NCI-H2081 (cell line): ENCODE measurements at regions not wholly inside any gene's neighbourhood (a gene's known extent, or its start where the extent isn't known, plus 50 kb on each side); places are given as distances from the start of the nearest gene placed in this dataset.
A peak's percentile ranks its signal among the peaks of the same experiment; 100 is the strongest.

ENCODE experiments used
- DNase-seq, 2 experiments: peaks; one replicate each; lab custom pipeline; 2025; lab: John Stamatoyannopoulos, UW

- DNase-seq = no peak
Observed at GRCh38 chr18:46378126-46378863, 274.1 kb downstream of the HAUS1 start.

DNA sequence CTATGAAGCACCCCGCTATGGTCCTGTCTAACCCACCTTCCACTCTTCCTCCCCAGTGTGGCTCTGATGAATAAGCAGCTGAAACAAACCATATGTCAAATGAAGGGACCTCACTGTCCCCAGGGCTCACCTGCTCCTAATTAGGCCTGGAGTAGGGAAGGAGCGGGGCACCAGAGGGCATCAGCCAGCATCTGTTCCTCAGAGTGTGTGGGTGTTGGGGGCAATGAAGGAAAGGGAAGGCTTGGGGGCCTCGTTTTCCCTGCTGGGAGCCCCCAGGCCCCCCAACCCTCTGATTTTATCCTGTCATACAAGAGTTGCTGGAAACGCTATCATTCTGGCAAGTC is 274.7 kb downstream of the HAUS1 start:
- DNase-seq = no peak

GRCh38 chr18:46379323-46379950 is 275.3 kb downstream of the HAUS1 start:
- no peak for DNase-seq

- no peak for DNase-seq
Observed at GRCh38 chr18:46385124-46385523, 271.9 kb downstream of the LOXHD1 start.

- DNase-seq = no peak
Observed at GRCh38 chr18:46386788-46387187, 270.2 kb downstream of the LOXHD1 start.

- no peak for DNase-seq
Observed at GRCh38 chr18:46387441-46388131, 269.4 kb downstream of the LOXHD1 start.

DNA sequence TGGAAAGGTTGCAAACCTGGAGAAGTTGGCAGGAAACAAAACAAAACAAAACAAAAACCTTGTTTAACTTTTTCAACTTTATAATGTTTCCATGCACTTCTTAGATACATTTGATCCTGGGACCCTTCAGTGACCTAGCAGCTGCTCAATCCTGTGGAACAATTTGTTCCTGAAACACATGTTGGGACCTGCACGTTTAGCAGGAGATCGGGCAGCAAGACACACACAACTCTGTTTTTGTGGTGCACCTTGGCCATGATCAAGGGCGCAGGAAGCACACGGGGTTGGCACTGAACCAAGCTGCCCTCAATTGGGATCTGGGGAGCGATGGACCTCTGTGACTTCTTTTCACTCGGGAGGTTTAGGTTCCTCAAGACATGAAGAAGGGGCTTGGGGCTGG is 268.7 kb downstream of the LOXHD1 start:
- no peak for DNase-seq

GRCh38 chr18:46392576-46392975 is 264.4 kb downstream of the LOXHD1 start:
- no peak for DNase-seq

DNA sequence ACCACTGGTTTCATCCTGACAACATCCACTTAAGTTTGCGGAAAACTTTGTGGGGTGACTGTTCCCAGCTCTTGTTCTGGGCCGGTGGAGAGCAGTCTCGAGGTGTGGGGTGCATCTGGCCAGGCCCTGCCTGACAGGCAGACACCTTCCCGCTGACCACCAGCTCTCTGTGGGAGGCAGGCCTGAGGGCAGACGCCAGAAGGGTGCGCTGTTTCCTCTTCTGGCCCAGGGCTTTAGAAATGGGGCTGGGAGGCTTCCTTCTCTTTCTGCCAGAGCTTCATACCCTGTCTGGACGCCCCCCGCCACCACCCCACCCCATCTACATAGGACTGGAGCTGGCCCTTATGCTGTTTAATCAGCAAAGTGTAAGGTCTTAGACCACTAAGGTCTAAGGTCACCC is 263.8 kb downstream of the LOXHD1 start:
- DNase-seq = no peak

DNA sequence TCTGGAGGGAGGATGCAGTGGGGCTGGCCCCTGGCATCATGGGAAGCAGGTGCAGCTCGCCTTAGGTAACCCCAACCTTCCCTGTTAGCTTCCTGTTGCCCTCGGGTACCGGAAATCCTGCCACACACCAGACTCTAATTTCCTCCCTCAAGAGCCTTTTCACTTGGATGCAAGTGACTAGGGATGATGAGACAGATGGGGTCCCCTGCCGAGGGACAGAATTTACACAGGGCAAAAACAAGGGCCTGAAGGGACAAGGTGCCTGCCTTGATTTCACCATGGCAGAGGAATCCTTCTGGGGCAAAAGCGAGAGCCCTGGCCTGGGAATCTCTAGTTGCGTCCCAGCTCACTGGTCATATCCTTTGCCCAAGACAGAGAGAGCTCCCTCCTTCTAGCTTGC is 263.1 kb downstream of the LOXHD1 start:
- no peak for DNase-seq

- DNase-seq = no peak
Observed at GRCh38 chr18:46395795-46396194, 261.2 kb downstream of the LOXHD1 start.

GRCh38 chr18:46397174-46397573 is 259.8 kb downstream of the LOXHD1 start:
- DNase-seq = no peak

DNA sequence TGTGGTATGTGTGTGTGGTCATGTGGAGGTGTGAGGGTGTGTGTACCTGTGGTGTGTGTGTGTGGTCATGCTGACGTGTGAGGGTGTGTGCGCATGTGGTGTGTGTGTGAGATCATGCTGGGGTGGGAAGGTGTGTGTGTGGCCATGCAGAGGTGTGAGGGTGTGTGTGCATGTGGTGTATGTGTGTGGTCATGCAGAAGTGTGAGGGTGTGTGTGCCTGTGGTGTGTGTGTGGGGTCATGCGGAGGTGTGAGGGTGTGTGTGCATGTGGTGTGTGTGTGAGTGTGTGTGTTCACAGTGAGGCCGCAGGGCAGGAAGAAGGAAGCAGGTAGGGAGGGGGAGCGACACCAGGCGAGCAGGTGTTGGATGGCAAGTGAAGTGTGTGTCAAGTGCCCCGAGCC is 259.0 kb downstream of the LOXHD1 start:
- no peak for DNase-seq

- DNase-seq = no peak
Observed at GRCh38 chr18:46398625-46399024, 258.4 kb downstream of the LOXHD1 start.

- DNase-seq = no peak
Observed at GRCh38 chr18:46399303-46399702, 257.7 kb downstream of the LOXHD1 start.

GRCh38 chr18:46400449-46400848 is 256.6 kb downstream of the LOXHD1 start:
- DNase-seq = no peak

DNA sequence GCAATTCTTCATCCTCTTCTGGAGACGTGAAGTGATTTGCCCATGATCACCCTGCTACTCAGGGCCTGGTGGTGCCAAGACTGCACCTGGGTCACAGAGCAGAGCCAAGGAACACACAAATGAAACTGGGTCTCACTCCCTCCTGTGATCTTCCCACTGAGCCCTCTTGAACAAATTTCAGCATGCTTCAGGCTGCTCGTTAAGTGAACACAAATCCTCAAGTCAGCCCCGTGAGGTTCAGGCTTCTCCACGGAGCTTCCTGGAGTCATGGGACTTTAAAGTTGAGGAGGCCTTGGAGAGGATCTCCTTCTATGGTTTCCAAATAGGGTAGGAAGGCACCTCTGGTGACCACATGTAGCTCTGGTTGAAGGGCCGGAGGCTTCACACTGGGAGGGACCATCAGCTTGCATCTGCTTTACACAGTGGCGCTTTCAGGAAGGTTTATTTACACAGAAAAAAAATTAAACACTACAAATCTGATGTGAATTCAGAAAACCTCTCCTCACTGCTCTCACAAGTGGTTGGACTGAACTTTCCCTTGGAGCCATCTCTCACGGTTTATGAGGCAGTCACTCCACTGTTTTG is 255.4 kb downstream of the LOXHD1 start:
- no peak for DNase-seq

GRCh38 chr18:46402396-46402795 is 254.6 kb downstream of the LOXHD1 start:
- DNase-seq = no peak

GRCh38 chr18:46402945-46403344 is 254.1 kb downstream of the LOXHD1 start:
- no peak for DNase-seq

- no peak for DNase-seq
Observed at GRCh38 chr18:46405832-46406538, 251.0 kb downstream of the LOXHD1 start.

GRCh38 chr18:46406539-46406932 is 250.5 kb downstream of the LOXHD1 start:
- peak; percentile 22 to 70 for DNase-seq

DNA sequence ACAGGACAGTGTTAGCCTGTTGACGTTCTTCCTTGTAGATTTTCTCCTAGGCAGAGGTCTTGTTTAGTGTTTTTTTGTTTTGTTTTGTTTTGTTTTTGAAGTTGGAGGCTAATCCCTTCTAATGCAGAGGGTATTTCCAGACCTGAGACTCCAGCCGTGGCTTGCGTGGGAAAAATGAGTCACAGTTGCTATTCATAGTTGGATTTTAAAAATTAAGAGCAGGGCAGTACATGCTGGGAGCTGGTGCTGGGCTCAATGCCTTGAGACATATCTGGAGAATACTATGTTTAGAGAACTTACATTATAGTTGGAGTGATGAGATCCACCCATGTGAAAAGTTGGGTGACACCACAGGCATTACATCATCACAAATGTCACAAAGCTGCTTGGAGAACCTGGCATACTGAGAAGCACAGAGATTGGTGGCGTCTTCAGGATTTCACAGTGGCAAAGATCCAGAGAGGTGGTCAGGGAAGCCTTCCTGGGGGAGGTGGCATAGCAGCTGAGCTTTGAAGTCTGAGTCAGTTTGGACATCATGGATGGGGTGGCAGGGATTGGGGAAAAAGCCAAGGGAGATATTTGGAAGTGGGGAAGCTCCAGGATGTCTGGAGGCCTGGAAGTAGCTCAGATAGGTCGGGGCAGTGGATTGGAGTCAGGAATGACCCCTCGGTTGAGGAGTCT is 249.4 kb downstream of the LOXHD1 start:
- DNase-seq = no peak
